GM19023 (cell line): ENCODE measurements at regions not wholly inside any gene's neighbourhood (a gene's known extent, or its start where the extent isn't known, plus 50 kb on each side); places are given as distances from the start of the nearest gene placed in this dataset.

Experiments
- ATAC-seq: cut with Tn5 transposase; IDR thresholded peaks from one replicate; pipeline ENCODE4 v1.9.1; 2021; ENCODE audit warnings: mild to moderate bottlenecking, moderate library complexity; ENCODE audit not compliant: unreplicated experiment

GRCh38 chr6:43910638-43911353, 140.8 kb downstream of the VEGFA start:
- no peak for ATAC-seq

GRCh38 chr6:43910149-43910637, 140.2 kb downstream of the VEGFA start:
- ATAC-seq: no peak

GRCh38 chr6:43909474-43910148, 139.6 kb downstream of the VEGFA start:
- no peak for ATAC-seq

DNA sequence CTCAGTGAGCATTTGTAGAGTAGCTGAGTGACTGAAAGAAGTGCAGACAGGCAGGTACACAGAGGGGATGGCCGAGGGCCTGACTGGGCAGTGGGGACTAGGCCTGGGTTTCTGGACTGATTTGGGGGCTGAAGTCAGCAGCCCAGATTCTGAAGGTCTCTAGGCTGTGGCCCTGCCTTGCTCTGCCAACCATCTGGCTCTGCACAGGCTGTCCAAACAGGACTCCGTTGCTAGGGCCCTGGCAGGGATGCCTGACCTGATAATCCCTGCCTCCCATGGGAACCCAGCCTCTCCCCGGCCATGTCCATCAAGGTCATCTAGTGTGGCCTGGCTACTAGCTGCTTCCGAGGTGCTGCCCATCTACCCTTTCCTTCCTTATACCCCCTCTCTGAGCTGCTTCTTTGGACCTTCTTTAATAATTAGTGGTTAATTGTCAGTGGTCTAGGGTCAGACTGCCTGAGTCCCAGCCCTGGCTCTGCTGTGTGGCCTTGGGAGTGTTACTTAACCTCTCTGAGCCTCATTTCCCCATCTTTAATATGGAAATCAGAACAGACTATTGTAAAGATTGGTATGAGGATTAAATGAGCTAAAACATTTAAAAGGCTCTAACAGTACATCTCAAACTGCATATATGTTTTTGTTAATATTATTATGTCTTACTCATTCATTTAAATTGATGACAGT, 137.9 kb downstream of the VEGFA start:
- no peak for ATAC-seq

- ATAC-seq: no peak
Observed at GRCh38 chr6:43907312-43907711, 137.3 kb downstream of the VEGFA start.

DNA sequence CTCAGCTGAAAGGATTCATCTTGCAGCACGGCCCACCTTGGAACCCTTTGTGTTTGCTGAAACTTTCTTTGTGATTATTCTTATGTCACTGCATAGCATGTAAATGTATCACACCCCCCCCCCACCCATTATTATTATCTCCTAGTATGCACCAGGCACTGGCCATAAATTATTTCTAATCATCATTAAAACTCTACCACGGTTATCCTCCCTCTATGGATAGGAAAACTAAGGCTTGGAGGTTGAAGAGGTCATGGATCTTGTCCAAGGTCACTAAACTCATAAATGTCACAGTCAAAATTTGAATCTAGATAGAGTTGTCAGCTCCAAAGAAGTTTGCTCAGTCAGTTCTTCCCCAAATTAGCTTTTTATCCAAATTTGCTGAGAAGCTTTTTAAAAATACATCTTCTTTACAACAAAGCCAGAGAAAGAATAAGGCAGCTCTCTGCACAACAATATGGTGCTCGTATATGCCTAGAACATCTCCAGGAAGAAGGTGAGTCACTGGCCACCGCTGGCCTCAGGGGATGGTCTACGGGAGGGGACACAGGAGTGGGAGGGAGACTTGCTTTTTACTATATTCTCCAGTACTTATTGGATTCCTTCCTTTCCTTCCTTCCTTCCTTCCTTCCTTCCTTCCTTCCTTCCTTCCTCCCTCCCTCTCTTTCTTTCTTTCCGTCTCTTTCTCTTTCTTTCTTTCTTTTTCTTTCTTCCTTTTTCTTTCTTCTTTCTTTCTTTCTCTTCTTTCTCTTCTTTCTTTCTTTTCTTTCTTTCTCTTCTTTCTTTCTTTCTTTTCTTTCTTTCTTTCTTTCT, 134.5 kb downstream of the VEGFA start:
- no peak for ATAC-seq

DNA sequence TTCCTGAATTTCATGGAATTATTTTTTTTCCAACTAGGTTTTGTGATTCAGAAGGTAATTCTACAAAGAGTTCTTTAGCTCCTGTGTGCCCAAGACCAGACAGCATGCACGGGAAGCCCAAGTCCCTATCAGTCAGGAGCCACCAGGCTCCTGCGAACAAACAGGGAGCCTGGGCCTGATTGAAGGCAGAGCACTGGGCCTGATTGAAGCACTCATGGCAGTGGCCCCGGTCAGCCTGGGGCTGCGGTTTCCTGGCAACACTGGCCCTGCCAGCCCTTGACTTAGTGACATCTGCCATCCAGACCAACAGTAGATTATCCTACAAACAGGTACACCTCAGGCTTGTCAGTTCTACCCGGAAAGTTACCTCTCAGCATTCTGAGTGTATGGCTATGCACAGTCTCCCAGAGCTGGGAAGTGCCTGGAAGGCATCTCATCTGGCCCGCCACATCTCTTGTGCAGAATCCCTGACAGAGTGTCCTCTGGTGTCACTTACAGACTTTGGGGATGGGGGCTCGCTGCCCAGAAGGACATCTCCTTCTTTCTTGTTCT, 133.8 kb downstream of the VEGFA start:
- no peak for ATAC-seq

DNA sequence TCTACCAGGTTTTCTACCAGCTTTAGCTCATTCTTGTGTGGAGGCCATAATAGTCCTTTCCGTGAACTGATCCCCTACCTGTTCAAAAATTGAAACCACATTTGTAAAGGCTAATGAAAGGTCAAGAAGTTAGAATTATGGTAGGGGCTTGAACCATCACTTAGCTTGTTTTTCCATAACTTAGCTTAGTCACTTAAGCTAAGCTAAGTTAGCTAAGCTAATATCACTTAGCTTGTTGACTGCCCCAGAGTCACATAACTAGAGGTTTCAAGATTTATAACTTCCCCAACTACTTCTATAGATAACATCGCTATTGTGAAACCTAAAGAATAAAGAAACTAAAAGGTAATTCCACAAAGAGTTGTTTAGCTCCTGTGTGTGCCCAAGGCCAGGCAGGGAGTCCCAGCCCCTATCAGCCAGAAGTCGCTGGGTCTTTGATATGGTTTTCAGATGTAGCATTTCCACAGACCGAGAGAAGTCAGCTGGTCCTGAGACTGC, 131.8 kb downstream of the VEGFA start:
- no peak for ATAC-seq

- no peak for ATAC-seq
Observed at GRCh38 chr6:43900916-43901732, 131.1 kb downstream of the VEGFA start.

DNA sequence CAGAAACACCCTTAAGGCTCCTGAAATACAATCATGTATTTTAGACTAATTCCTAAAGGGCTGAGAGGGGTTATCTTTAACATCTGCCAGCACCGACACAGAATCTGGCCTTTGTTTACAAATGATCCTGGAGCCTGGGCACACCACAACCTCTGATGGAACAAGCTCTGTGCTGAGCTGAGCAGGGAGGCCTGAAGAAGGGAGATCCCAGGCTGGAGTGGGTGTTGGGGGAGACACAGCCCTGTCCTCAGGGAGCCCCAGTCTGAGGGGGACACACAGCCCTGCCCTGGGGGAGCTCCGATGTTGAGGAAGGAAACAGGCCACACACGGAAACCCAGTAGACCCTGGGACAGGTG, 130.5 kb downstream of the VEGFA start:
- ATAC-seq: no peak

DNA sequence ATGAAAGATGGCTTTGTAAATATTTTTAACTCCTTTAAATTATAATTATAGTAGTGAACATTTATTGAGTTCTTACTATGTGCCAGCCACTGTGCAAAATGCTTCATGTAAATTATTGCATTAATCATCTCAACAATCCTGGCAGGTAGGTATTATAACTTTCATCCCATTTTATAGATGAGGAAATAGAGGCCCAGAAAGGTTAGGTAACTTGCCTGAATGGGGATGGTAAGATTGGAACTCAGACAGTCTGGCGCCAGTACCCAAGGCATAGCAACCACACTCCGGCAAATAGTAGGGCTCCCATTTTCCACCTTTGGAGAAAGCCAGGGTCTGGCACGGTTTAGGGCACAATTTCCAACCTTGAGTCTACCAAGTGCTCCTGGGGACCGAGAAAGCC, 129.8 kb downstream of the VEGFA start:
- ATAC-seq: no peak

- ATAC-seq: no peak
Observed at GRCh38 chr6:43898358-43899131, 128.5 kb downstream of the VEGFA start.

GRCh38 chr6:43897571-43898302, 127.7 kb downstream of the VEGFA start:
- ATAC-seq: no peak

GRCh38 chr6:43896329-43897255, 126.6 kb downstream of the VEGFA start:
- no peak for ATAC-seq

- no peak for ATAC-seq
Observed at GRCh38 chr6:43895656-43896328, 125.8 kb downstream of the VEGFA start.

GRCh38 chr6:43893073-43893472, 123.1 kb downstream of the VEGFA start:
- ATAC-seq: no peak
